ENCODE measurements at regions not wholly inside any gene's neighbourhood (a gene's known extent, or its start where the extent isn't known, plus 50 kb on each side); places are given as distances from the start of the nearest gene placed in this dataset.

DNA sequence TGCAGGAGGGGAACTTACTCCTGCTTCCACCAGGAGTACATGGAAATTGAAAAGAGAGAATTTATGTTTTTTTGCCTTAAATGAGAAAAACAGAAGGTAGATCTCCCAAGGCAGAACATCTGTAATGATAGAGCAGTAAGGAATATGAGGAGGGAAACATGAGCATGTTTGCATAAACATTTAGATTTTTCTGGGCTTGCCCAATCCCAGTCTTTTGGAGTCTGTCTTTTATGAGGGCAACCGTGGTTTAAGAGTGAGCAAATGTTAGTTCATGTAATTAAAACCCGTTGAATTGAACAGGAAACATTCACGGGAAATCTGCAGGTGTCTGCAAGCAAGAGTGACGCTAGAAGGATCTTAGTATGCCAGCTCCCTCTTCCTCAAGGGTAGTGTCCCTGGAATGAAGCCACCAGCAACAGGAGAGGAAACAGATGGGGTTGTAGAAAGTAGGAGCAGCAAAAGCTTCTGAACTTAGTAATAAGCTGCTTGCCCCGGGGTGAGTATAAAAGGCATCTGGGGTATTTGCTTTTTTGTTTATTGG lies 79.3 kb downstream of the ARF6 start:
- TF ChIP-seq, protein P1, sequence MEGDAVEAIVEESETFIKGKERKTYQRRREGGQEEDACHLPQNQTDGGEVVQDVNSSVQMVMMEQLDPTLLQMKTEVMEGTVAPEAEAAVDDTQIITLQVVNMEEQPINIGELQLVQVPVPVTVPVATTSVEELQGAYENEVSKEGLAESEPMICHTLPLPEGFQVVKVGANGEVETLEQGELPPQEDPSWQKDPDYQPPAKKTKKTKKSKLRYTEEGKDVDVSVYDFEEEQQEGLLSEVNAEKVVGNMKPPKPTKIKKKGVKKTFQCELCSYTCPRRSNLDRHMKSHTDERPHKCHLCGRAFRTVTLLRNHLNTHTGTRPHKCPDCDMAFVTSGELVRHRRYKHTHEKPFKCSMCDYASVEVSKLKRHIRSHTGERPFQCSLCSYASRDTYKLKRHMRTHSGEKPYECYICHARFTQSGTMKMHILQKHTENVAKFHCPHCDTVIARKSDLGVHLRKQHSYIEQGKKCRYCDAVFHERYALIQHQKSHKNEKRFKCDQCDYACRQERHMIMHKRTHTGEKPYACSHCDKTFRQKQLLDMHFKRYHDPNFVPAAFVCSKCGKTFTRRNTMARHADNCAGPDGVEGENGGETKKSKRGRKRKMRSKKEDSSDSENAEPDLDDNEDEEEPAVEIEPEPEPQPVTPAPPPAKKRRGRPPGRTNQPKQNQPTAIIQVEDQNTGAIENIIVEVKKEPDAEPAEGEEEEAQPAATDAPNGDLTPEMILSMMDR (IDR thresholded peaks at IDR 0.05; ENCODE audit: low read length), result no peak
- TF ChIP-seq EZH2 (IDR thresholded peaks at IDR 0.05; ENCODE audit: borderline replicate concordance, low read length), result no peak
